ENCODE measurements at regions not wholly inside any gene's neighbourhood (a gene's known extent, or its start where the extent isn't known, plus 50 kb on each side); places are given as distances from the start of the nearest gene placed in this dataset.

GRCh38 chr2:60296219-60296955 lies 257.1 kb downstream of the BCL11A start:
- no peak overlapping the region for H3K4me3 ChIP-seq (ENCODE audit: control insufficient read depth, low read depth, low read length)
- no peak for DNase-seq (ENCODE audit: low read depth)
- TF ChIP-seq CTCF (conservative IDR thresholded peaks at IDR 0.05; ENCODE audit: control insufficient read depth, insufficient read depth, low read depth, low read length), result no peak

DNA sequence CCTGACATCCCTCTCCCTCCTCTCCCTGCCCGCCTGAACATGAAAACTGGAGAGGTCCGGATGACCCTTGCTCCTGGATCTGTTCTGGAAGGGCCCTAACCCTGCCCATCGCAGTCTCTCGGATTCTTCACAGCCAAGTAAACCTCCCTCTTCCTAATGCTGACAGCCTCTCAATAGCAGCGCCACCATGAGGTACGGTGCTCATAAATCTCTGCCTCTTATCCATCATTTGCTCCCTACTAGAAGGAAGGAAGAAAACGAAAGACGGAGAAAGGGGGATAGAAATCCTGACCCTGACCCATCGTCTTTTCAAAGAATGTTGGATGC lies 257.9 kb downstream of the BCL11A start:
- no peak for DNase-seq (ENCODE audit: low read depth)
- no peak overlapping the region for H3K4me3 ChIP-seq (ENCODE audit: control insufficient read depth, low read depth, low read length)
- TF ChIP-seq CTCF (conservative IDR thresholded peaks at IDR 0.05; ENCODE audit: control insufficient read depth, insufficient read depth, low read depth, low read length), result no peak

GRCh38 chr2:60294901-60295635 lies 258.4 kb downstream of the BCL11A start:
- TF ChIP-seq CTCF (conservative IDR thresholded peaks at IDR 0.05; ENCODE audit: control insufficient read depth, insufficient read depth, low read depth, low read length), result no peak
- DNase-seq (ENCODE audit: low read depth), result no peak
- no peak overlapping the region for H3K4me3 ChIP-seq (ENCODE audit: control insufficient read depth, low read depth, low read length)

DNA sequence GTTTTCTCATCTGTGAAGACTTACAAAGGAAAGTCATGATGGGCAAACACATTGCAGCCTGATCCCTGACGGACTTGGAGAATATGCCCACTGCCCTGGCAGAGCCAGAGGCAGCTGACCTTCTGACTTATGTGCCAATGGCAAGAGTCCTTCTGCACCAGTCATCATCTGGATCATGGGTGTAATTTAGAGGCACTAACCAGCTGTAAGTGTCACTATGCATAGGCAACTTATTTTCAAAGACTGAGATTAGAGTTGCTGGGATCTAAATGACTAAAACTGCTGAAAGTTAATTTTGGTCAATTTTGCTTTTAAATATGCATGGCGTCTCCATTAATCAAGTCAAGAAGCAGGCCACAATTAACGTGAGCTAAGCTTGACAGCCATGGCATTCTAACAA lies 261.2 kb downstream of the BCL11A start:
- DNase-seq (ENCODE audit: low read depth), result no peak
- no peak overlapping the region for H3K4me3 ChIP-seq (ENCODE audit: control insufficient read depth, low read depth, low read length)
- no peak for TF ChIP-seq CTCF (conservative IDR thresholded peaks at IDR 0.05; ENCODE audit: control insufficient read depth, insufficient read depth, low read depth, low read length)

DNA sequence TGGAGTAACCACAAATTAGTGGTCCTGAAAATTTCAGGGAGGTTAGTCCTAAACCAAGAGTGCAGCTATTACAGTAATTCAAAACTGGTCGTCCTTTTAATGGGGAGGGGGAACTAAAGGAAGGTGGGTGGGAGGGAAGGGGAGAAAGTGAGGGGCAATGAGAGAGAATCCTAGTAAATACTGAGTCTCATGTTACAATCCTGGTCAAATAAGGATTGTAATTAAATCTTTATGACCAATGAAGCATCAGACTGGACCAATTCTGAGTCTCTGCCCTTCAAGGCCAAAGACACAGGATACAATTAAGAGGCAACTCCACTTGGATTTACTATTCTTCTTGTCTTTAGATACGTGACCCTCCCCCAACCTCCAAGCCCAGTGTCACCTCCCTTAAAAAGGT lies 262.9 kb downstream of the BCL11A start:
- TF ChIP-seq CTCF (conservative IDR thresholded peaks at IDR 0.05; ENCODE audit: control insufficient read depth, insufficient read depth, low read depth, low read length), result no peak
- H3K4me3 ChIP-seq (ENCODE audit: control insufficient read depth, low read depth, low read length), result no peak overlapping the region
- DNase-seq (ENCODE audit: low read depth), result no peak

DNA sequence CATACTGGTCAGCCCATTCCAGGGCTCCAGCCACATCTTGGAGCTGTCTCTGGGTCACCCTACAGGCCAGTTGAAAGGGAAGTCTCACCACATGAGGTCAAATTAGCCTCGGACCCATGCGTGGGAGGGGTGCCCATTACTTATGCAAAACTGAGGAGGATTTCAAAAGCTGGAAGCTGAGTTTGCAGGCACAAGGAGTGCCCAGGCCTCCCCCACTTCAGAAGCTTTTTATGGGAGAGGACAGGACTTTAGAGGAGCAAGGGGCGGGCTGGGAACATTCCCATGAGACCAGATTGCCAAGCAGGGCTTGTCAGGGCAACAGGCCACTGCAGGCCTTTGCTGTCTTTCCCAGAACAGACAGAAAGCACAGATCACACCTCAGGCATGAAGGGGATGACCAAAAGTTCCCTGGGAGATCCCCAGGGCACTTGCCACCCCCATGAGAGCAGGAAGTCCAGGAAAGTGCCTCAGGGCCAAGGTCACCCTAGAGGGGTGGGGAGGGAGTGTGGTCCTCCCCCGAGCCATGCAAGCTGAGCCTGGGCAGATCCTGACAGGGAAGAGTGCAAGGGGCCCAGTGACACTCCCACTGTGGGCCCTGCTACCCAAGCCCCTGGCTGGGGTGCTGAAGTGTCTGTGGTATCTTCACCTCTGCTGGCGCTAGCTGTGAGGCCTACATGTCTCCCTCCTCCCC lies 267.7 kb downstream of the BCL11A start:
- no peak for DNase-seq (ENCODE audit: low read depth)
- no peak overlapping the region for H3K4me3 ChIP-seq (ENCODE audit: control insufficient read depth, low read depth, low read length)
- no peak for TF ChIP-seq CTCF (conservative IDR thresholded peaks at IDR 0.05; ENCODE audit: control insufficient read depth, insufficient read depth, low read depth, low read length)
